Lower lobe of right lung (tissue), 2 donors: ENCODE measurements at regions not wholly inside any gene's neighbourhood (a gene's known extent, or its start where the extent isn't known, plus 50 kb on each side); places are given as distances from the start of the nearest gene placed in this dataset.

Experiments
- ATAC-seq, 2 donors: fragments of 200-7000 bp; cut with Tn5 transposase; one replicate each; pipeline ENCODE4 v1.9.1; 2020 to 2022; ENCODE audit warnings: mild to moderate bottlenecking in 2 of 2, moderate library complexity in 2 of 2
- DNase-seq: peaks from one replicate; pipeline ENCODE4 v3.0.0-alpha.2; 2020
- H3K27ac ChIP-seq: fragments of 200-600 bp; one replicate; pipeline ENCODE4 v1.8.0; 2022
- H3K27me3 ChIP-seq: fragments of 200-600 bp; one replicate; pipeline ENCODE4 v1.8.0; 2022; ENCODE audit warnings: low read depth
- H3K36me3 ChIP-seq: fragments of 200-600 bp; one replicate; pipeline ENCODE4 v1.8.0; 2022; ENCODE audit warnings: mild to moderate bottlenecking
- H3K4me1 ChIP-seq: fragments of 200-600 bp; one replicate; pipeline ENCODE4 v1.8.0; 2022
- H3K4me3 ChIP-seq: fragments of 200-600 bp; one replicate; pipeline ENCODE4 v1.8.0; 2022; ENCODE audit warnings: mild to moderate bottlenecking
- H3K9me3 ChIP-seq: fragments of 200-600 bp; one replicate; pipeline ENCODE4 v1.8.0; 2022
- CTCF ChIP-seq: fragments of 200-600 bp; IDR thresholded peaks from one replicate; pipeline ENCODE4 v1.8.0; 2022; ENCODE audit warnings: antibody characterized with exemption, mild to moderate bottlenecking
- intact Hi-C: fragments of 100-400 bp; cut with DNase I; formaldehyde crosslinking; loops from one replicate; pipeline ENCODE4 v1.11.0; 2022
- donor health status: DM: no; HTN: yes; CAD: no; lungs with severe emphysema.

GRCh38 chr5:164487939-164488338 lies 982.5 kb downstream of the MAT2B start:
- H3K4me3 ChIP-seq: no peak overlapping the region
- DNase-seq: no peak
- ATAC-seq: no peak
- no peak for TF ChIP-seq CTCF
- no peaks in the 10 kb centered on the region for H3K4me1 ChIP-seq
- intact Hi-C loops: no loop called here
- no peaks in the 10 kb centered on the region for H3K36me3 ChIP-seq
- no peaks in the 10 kb centered on the region for H3K9me3 ChIP-seq
- no peak overlapping the region for H3K27ac ChIP-seq
- H3K27me3 ChIP-seq: no peaks in the 10 kb centered on the region

- H3K4me3 ChIP-seq: no peak overlapping the region
- no peaks in the 10 kb centered on the region for H3K36me3 ChIP-seq
- TF ChIP-seq CTCF: no peak
- no peak overlapping the region for H3K27ac ChIP-seq
- no peaks in the 10 kb centered on the region for H3K27me3 ChIP-seq
- DNase-seq (no peak), ATAC-seq (no peak)
- no peaks in the 10 kb centered on the region for H3K9me3 ChIP-seq
- intact Hi-C loops: no loop called here
- no peaks in the 10 kb centered on the region for H3K4me1 ChIP-seq
Observed at GRCh38 chr5:164497311-164498064, 992.1 kb downstream of the MAT2B start.

- no peaks in the 10 kb centered on the region for H3K36me3 ChIP-seq
- H3K27me3 ChIP-seq: no peaks in the 10 kb centered on the region
- no peak overlapping the region for H3K27ac ChIP-seq
- no peaks in the 10 kb centered on the region for H3K4me1 ChIP-seq
- intact Hi-C loops: no loop called here
- TF ChIP-seq CTCF: no peak
- DNase-seq (no peak), ATAC-seq (no peak)
- no peak overlapping the region for H3K4me3 ChIP-seq
- H3K9me3 ChIP-seq: no peaks in the 10 kb centered on the region
Observed at GRCh38 chr5:164498438-164498837, 993.0 kb downstream of the MAT2B start.

- intact Hi-C loops: loop anchor here (10.0 kb wide), 1 partner anchor 486 kb away; no protein-coding TSS in a partner anchor
- Histone ChIP-seq H3K36me3 (no peaks in the 10 kb centered on the region), H3K27ac (no peak overlapping the region), H3K27me3 (no peaks in the 10 kb centered on the region), H3K4me1 (no peaks in the 10 kb centered on the region), H3K4me3 (no peak overlapping the region), H3K9me3 (no peaks in the 10 kb centered on the region)
- no peak for TF ChIP-seq CTCF
- no peak for ATAC-seq
- no peak for DNase-seq
Observed at GRCh38 chr5:164500856-164501255, 995.4 kb downstream of the MAT2B start.

GRCh38 chr5:164501344-164501743 lies 995.9 kb downstream of the MAT2B start:
- ATAC-seq: no peak
- no peaks in the 10 kb centered on the region for H3K9me3 ChIP-seq
- no peak for TF ChIP-seq CTCF
- intact Hi-C loops: loop anchor here (10.0 kb wide), 1 partner anchor 487 kb away; no protein-coding TSS in a partner anchor
- H3K27me3 ChIP-seq: no peaks in the 10 kb centered on the region
- no peaks in the 10 kb centered on the region for H3K4me1 ChIP-seq
- no peak overlapping the region for H3K4me3 ChIP-seq
- no peak overlapping the region for H3K27ac ChIP-seq
- DNase-seq: no peak
- no peaks in the 10 kb centered on the region for H3K36me3 ChIP-seq
